ENCODE measurements at regions not wholly inside any gene's neighbourhood (a gene's known extent, or its start where the extent isn't known, plus 50 kb on each side); places are given as distances from the start of the nearest gene placed in this dataset.
"Not testable (repeated sequence)": the region's sequence is repeated elsewhere in the genome, so short reads cannot be mapped to it uniquely, and the experiment has no call there.

DNA sequence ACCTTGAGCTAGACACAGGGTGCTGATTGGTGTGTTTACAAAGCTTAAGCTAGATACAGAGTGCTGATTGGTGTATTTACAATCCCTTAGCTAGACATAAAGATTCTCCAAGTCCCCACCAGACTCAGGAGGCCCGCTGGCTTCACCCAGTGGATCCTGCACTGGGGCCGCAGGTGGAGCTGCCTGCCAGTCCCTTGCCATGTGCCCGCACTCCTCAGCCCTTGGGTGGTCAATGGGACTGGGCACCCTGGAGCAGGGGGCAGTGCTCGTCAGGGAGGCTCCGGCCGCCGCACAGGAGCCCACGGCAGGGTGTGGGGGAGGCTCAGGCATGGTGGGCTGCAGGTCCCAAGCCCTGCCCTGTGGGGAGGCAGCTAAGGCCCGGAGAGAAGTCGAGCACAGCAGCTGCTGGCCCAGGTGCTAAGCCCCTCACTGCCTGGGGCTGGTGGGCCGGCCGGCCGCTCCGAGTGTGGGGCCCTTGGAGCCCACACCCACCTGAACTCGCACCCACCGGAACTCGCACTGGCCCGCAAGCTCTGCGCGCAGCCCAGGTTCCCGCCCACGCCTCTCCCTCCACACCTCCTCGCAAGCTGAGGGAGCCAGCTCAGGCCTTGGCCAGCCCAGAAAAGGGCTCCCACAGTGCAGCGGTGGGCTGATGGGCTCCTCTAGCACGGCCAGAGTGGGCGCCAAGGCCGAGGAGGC is 169.1 kb upstream of the ARSJ start:
- TF ChIP-seq, protein P1, sequence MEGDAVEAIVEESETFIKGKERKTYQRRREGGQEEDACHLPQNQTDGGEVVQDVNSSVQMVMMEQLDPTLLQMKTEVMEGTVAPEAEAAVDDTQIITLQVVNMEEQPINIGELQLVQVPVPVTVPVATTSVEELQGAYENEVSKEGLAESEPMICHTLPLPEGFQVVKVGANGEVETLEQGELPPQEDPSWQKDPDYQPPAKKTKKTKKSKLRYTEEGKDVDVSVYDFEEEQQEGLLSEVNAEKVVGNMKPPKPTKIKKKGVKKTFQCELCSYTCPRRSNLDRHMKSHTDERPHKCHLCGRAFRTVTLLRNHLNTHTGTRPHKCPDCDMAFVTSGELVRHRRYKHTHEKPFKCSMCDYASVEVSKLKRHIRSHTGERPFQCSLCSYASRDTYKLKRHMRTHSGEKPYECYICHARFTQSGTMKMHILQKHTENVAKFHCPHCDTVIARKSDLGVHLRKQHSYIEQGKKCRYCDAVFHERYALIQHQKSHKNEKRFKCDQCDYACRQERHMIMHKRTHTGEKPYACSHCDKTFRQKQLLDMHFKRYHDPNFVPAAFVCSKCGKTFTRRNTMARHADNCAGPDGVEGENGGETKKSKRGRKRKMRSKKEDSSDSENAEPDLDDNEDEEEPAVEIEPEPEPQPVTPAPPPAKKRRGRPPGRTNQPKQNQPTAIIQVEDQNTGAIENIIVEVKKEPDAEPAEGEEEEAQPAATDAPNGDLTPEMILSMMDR (IDR thresholded peaks at IDR 0.05) = not testable (repeated sequence)
- not testable (repeated sequence) for TF ChIP-seq POLR2A (IDR thresholded peaks at IDR 0.05)
